Endothelial cell of umbilical vein (primary cell): ENCODE measurements at regions not wholly inside any gene's neighbourhood (a gene's known extent, or its start where the extent isn't known, plus 50 kb on each side); places are given as distances from the start of the nearest gene placed in this dataset.

Experiments
- BruUV-seq: library from RNA; stranded (reverse); fragments of 400-500 nt; replicated peaks from 2 replicates; lab custom pipeline; 2021; lab: Mats Ljungman, UMichigan
- CTCF ChIA-PET: fragments of 300-600, 350-600 bp; sonication (Branson Sonifier 250); formaldehyde crosslinking; loops from one replicate; lab custom pipeline; 2021; ENCODE audit warnings: antibody characterized with exemption, inconsistent platforms; lab: Charles Lee
- POLR2A ChIA-PET: fragments of 300-600, 350-600 bp; sonication (Branson Sonifier 250); formaldehyde crosslinking; loops from one replicate; lab custom pipeline; 2021; ENCODE audit warnings: antibody characterized with exemption, inconsistent platforms; lab: Charles Lee
- DNase-seq: peaks from one replicate; pipeline ENCODE4 v3.0.0-alpha.2; 2011; ENCODE audit warnings: low read depth, low spot score
- FAIRE-seq: peaks from 2 replicates; lab custom pipeline; 2011; peaks lifted over from hg19 to GRCh38; lab: Jason Lieb, UNC
- H2AFZ ChIP-seq: 2 replicates; pipeline ENCODE4 v1.6.0; 2012; ENCODE audit warnings: low read depth, low read length, control low read depth, inconsistent platforms
- H3K27ac ChIP-seq: 2 replicates; pipeline ENCODE4 v1.5.1; 2011; ENCODE audit warnings: low read depth, mild to moderate bottlenecking, control low read depth, low read length, moderate library complexity; ENCODE audit not compliant: insufficient read depth
- H3K27me3 ChIP-seq, 2 experiments: 2 replicates each; pipeline versions ENCODE4 v1.6.0 to v1.6.1; 2011; ENCODE audit warnings: low read length in 2 of 2, mixed read lengths in 1 of 2; ENCODE audit not compliant: control insufficient read depth in 2 of 2, insufficient read depth in 2 of 2
- H3K36me3 ChIP-seq, 2 experiments: 2 replicates in 1 of 2; 3 replicates in 1 of 2; pipeline ENCODE4 v1.5.1; 2011; ENCODE audit warnings: low read length in 2 of 2, mild to moderate bottlenecking in 1 of 2, moderate library complexity in 1 of 2; ENCODE audit not compliant: control insufficient read depth in 2 of 2, insufficient read depth in 2 of 2; ENCODE audit errors: extremely low read depth in 1 of 2
- H3K4me1 ChIP-seq: 3 replicates; pipeline ENCODE4 v1.5.1; 2011; ENCODE audit warnings: mild to moderate bottlenecking, low read length; ENCODE audit not compliant: control insufficient read depth, insufficient read depth; ENCODE audit errors: extremely low read depth
- H3K4me2 ChIP-seq: 2 replicates; pipeline ENCODE4 v1.6.1; 2011; ENCODE audit warnings: low read length, control low read depth, mixed read lengths; ENCODE audit not compliant: insufficient read depth
- H3K4me3 ChIP-seq, 3 experiments: fragments of 200-600 bp in 1 of 3; sonication (generic), shearing (Covaris generic) in 1 of 3; replicated peaks in 1 of 3; 2 replicates each; pipeline ENCODE4 v1.5.1; 2011 to 2016; ENCODE audit warnings: control low read depth in 3 of 3, low read length in 3 of 3, mild to moderate bottlenecking in 2 of 3, inconsistent platforms in 1 of 3, low read depth in 1 of 3, moderate library complexity in 1 of 3; ENCODE audit not compliant: insufficient read depth in 1 of 3
- H3K79me2 ChIP-seq: 2 replicates; pipeline ENCODE4 v1.6.0; 2012; ENCODE audit warnings: low read length, inconsistent platforms; ENCODE audit not compliant: control insufficient read depth, insufficient read depth
- H3K9ac ChIP-seq: replicated peaks from 2 replicates; pipeline ENCODE3; 2011; ENCODE audit warnings: low read length, control low read depth; ENCODE audit not compliant: insufficient read depth; ENCODE audit errors: extremely low read depth
- H3K9me1 ChIP-seq: replicated peaks from 3 replicates; pipeline ENCODE4 v1.6.0; 2011; ENCODE audit warnings: mild to moderate bottlenecking, low read length; ENCODE audit not compliant: control insufficient read depth, insufficient read depth; ENCODE audit errors: extremely low read depth
- H3K9me3 ChIP-seq: replicated peaks from 2 replicates; pipeline ENCODE4 v1.5.1; 2012; ENCODE audit warnings: low read length, inconsistent platforms; ENCODE audit not compliant: control insufficient read depth, insufficient read depth
- H4K20me1 ChIP-seq: replicated peaks from 2 replicates; pipeline ENCODE3; 2011; ENCODE audit warnings: mild to moderate bottlenecking, low read length; ENCODE audit not compliant: control insufficient read depth, insufficient read depth; ENCODE audit errors: extremely low read depth
- EZH2 ChIP-seq: IDR thresholded peaks from 2 replicates; pipeline ENCODE4 v1.6.1; 2012; ENCODE audit warnings: borderline replicate concordance, low read depth, mild to moderate bottlenecking, moderate library complexity, low read length, inconsistent platforms; ENCODE audit not compliant: severe bottlenecking
- FOS ChIP-seq: IDR thresholded peaks from 2 replicates; pipeline ENCODE4 v1.6.1; 2011; ENCODE audit warnings: mild to moderate bottlenecking, low read length, moderate library complexity, borderline replicate concordance; ENCODE audit not compliant: insufficient read depth
- GATA2 ChIP-seq: IDR thresholded peaks from 2 replicates; pipeline ENCODE4 v1.7.0; 2011; ENCODE audit warnings: low read depth, mild to moderate bottlenecking, moderate library complexity, mixed read lengths, low read length; ENCODE audit not compliant: insufficient read length, insufficient read depth
- JUN ChIP-seq: IDR thresholded peaks from 2 replicates; pipeline ENCODE4 v1.6.1; 2011; ENCODE audit warnings: borderline replicate concordance, low read depth; ENCODE audit not compliant: insufficient read length, insufficient read depth
- MYC ChIP-seq: IDR thresholded peaks from one replicate; pipeline ENCODE4 v1.6.1; 2011; ENCODE audit warnings: mild to moderate bottlenecking, low read depth, low read length
- POLR2A ChIP-seq: IDR thresholded peaks from 2 replicates; pipeline ENCODE4 v1.6.1; 2012; ENCODE audit warnings: low read depth, mild to moderate bottlenecking, control low read depth, low read length
- POLR2AphosphoS5 ChIP-seq: IDR thresholded peaks from 2 replicates; pipeline ENCODE4 v1.6.1; 2012; ENCODE audit warnings: low read depth, mild to moderate bottlenecking, control low read depth, low read length, moderate library complexity; ENCODE audit not compliant: insufficient read depth
- dilution Hi-C: fragments of 300-500 bp; cut with MboI; formaldehyde crosslinking; loops from one replicate; pipeline ENCODE4 v1.15.0; 2019; ENCODE audit warnings: low sequenced_read_pairs; ENCODE audit not compliant: extremely low pct_ligation_motif_present
- intact Hi-C: fragments of 100-400 bp; cut with micrococcal nuclease; formaldehyde crosslinking; loops from one replicate; pipeline ENCODE4 v1.10.0; 2022
- TF ChIP-seq, protein P1 (sequence below), 2 donors: IDR thresholded peaks; 1 replicate in 1 of 2; 2 replicates in 1 of 2; pipeline ENCODE4 v1.5.1; 2011; ENCODE audit warnings: low read length in 2 of 2, mild to moderate bottlenecking in 2 of 2, moderate library complexity in 2 of 2, control low read depth in 1 of 2, inconsistent platforms in 1 of 2, low read depth in 1 of 2; ENCODE audit not compliant: insufficient read depth in 1 of 2; ENCODE audit errors: extremely low read depth in 1 of 2
- TF ChIP-seq, protein P2 (sequence below): IDR thresholded peaks from 2 replicates; pipeline ENCODE4 v1.6.1; 2011; ENCODE audit not compliant: insufficient read depth, insufficient read length

DNA sequence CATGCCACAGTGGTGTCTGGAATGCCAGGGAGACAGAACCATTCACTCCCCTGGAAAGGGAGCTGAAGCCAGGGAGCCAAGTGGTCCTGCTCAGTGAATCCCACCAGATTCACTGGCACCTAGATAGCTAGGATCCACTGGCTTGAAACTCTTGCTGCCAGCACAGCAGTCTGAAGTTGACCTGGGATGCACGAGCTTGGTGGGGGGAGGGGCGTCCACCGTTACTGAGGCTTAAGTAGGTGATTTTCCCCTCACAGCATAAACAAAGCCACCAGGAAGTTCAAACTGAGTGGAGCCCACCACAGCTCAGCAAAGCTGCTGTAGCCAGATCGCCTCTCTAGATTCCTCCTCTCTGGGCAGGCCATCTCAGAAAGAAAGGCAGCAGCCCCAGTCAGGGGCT is 413.3 kb downstream of the PRDM5 start:
- FAIRE-seq (no peak), DNase-seq (no peak)
- CTCF ChIA-PET, result no interaction called here

More for the DNA sequence above, 413.3 kb downstream of the PRDM5 start:
- intact Hi-C loops (no loop called here), dilution Hi-C loops (no loop called here)
- no peaks in the 10 kb centered on the region for H3K79me2 ChIP-seq
- H4K20me1 ChIP-seq, result no peaks in the 10 kb centered on the region
- no peak overlapping the region for H3K4me3 ChIP-seq
- H3K4me2 ChIP-seq, result no peak overlapping the region
- H3K27ac ChIP-seq, result no peak overlapping the region
- POLR2A ChIA-PET, result no interaction called here
- no TSS peak for BruUV-seq
- H3K9me1 ChIP-seq, result no peaks in the 10 kb centered on the region
- TF ChIP-seq MYC, result no peak
- TF ChIP-seq, protein P1, sequence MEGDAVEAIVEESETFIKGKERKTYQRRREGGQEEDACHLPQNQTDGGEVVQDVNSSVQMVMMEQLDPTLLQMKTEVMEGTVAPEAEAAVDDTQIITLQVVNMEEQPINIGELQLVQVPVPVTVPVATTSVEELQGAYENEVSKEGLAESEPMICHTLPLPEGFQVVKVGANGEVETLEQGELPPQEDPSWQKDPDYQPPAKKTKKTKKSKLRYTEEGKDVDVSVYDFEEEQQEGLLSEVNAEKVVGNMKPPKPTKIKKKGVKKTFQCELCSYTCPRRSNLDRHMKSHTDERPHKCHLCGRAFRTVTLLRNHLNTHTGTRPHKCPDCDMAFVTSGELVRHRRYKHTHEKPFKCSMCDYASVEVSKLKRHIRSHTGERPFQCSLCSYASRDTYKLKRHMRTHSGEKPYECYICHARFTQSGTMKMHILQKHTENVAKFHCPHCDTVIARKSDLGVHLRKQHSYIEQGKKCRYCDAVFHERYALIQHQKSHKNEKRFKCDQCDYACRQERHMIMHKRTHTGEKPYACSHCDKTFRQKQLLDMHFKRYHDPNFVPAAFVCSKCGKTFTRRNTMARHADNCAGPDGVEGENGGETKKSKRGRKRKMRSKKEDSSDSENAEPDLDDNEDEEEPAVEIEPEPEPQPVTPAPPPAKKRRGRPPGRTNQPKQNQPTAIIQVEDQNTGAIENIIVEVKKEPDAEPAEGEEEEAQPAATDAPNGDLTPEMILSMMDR (IDR thresholded peaks at IDR 0.05; ENCODE audit: extremely low read depth in 1 of 2, insufficient read depth in 1 of 2, low read depth in 1 of 2, low read length in 2 of 2), result no peak
- TF ChIP-seq FOS, result no peak
- no peak for TF ChIP-seq JUN
- TF ChIP-seq EZH2, result no peak
- no peak for TF ChIP-seq GATA2
- no peak for TF ChIP-seq POLR2AphosphoS5
- TF ChIP-seq, protein P2, sequence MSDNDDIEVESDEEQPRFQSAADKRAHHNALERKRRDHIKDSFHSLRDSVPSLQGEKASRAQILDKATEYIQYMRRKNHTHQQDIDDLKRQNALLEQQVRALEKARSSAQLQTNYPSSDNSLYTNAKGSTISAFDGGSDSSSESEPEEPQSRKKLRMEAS, result no peak
- TF ChIP-seq POLR2A, result no peak
- H3K9ac ChIP-seq, result no peak overlapping the region
- H2AFZ ChIP-seq, result no peak overlapping the region
- H3K4me1 ChIP-seq, result no peaks in the 10 kb centered on the region
- no peaks in the 10 kb centered on the region for H3K36me3 ChIP-seq
- H3K9me3 ChIP-seq, result no peaks in the 10 kb centered on the region
- H3K27me3 ChIP-seq, result no peaks in the 10 kb centered on the region
